HFFc6 (cell line): ENCODE measurements at regions not wholly inside any gene's neighbourhood (a gene's known extent, or its start where the extent isn't known, plus 50 kb on each side); places are given as distances from the start of the nearest gene placed in this dataset.

Source experiments
- DNase-seq: peaks from one replicate; pipeline ENCODE4 v3.0.0-alpha.2; 2018
- H3K27ac Mint-ChIP-seq: 2 replicates; pipeline ENCODE4 v1.8.0; 2020; ENCODE audit warnings: mild to moderate bottlenecking, mixed read lengths
- H3K27me3 Mint-ChIP-seq: 2 replicates; pipeline ENCODE4 v1.8.0; 2021; ENCODE audit warnings: mild to moderate bottlenecking, moderate library complexity, mixed read lengths; ENCODE audit not compliant: insufficient read depth
- H3K36me3 Mint-ChIP-seq: 2 replicates; pipeline ENCODE4 v1.8.0; 2021; ENCODE audit warnings: low read depth, mixed read lengths
- H3K4me1 Mint-ChIP-seq: 2 replicates; pipeline ENCODE4 v1.8.0; 2020; ENCODE audit warnings: low read depth, mixed read lengths
- H3K4me3 Mint-ChIP-seq: 2 replicates; pipeline ENCODE4 v1.8.0; 2020; ENCODE audit warnings: mild to moderate bottlenecking, moderate library complexity, mixed read lengths
- H3K9me3 Mint-ChIP-seq: 2 replicates; pipeline ENCODE4 v1.8.0; 2020; ENCODE audit warnings: mild to moderate bottlenecking, mixed read lengths
- CTCF ChIP-seq: fragments of 200-600 bp; sonication (generic); IDR thresholded peaks from 2 replicates; pipeline ENCODE4 v1.5.0; 2021; ENCODE audit warnings: antibody characterized with exemption, mild to moderate bottlenecking

- no peaks in the 10 kb centered on the region for H3K27me3 Mint-ChIP-seq
- TF ChIP-seq CTCF, result no peak
- no peaks in the 10 kb centered on the region for H3K9me3 Mint-ChIP-seq
- DNase-seq, result no peak
- no peaks in the 10 kb centered on the region for H3K36me3 Mint-ChIP-seq
- no peak overlapping the region for H3K27ac Mint-ChIP-seq
- no peak overlapping the region for H3K4me3 Mint-ChIP-seq
- no peaks in the 10 kb centered on the region for H3K4me1 Mint-ChIP-seq
These were observed 328.9 kb upstream of the MAF start for GRCh38 chr16:79929260-79929965.

GRCh38 chr16:79928142-79928873 is 327.8 kb upstream of the MAF start:
- no peak for TF ChIP-seq CTCF

GRCh38 chr16:79926451-79927205 is 326.1 kb upstream of the MAF start:
- no peaks in the 10 kb centered on the region for H3K36me3 Mint-ChIP-seq
- no peak overlapping the region for H3K27ac Mint-ChIP-seq
- H3K4me1 Mint-ChIP-seq, result no peaks in the 10 kb centered on the region
- no peak for DNase-seq
- TF ChIP-seq CTCF, result no peak
- H3K9me3 Mint-ChIP-seq, result no peaks in the 10 kb centered on the region
- no peaks in the 10 kb centered on the region for H3K27me3 Mint-ChIP-seq
- H3K4me3 Mint-ChIP-seq, result no peak overlapping the region

More at GRCh38 chr16:79928142-79928873, 327.8 kb upstream of the MAF start:
- no peak for DNase-seq
- no peaks in the 10 kb centered on the region for H3K27me3 Mint-ChIP-seq
- no peak overlapping the region for H3K4me3 Mint-ChIP-seq
- H3K4me1 Mint-ChIP-seq, result no peaks in the 10 kb centered on the region
- no peaks in the 10 kb centered on the region for H3K9me3 Mint-ChIP-seq
- no peak overlapping the region for H3K27ac Mint-ChIP-seq
- H3K36me3 Mint-ChIP-seq, result no peaks in the 10 kb centered on the region

- Mint-ChIP-seq H3K36me3 (no peaks in the 10 kb centered on the region), H3K4me1 (no peaks in the 10 kb centered on the region), H3K9me3 (no peaks in the 10 kb centered on the region; the same call in 1 of the 2 replicates), H3K27ac (no peak overlapping the region), H3K27me3 (peaks cover 2% of the 10 kb centered on the region; the same call in 1 of the 2 replicates), H3K4me3 (no peak overlapping the region)
- DNase-seq, result no peak
- TF ChIP-seq CTCF, result no peak
These were observed 322.9 kb upstream of the MAF start for GRCh38 chr16:79923431-79923830.

GRCh38 chr16:79920685-79921084 is 320.1 kb upstream of the MAF start:
- Mint-ChIP-seq H3K4me1 (no peaks in the 10 kb centered on the region), H3K4me3 (no peak overlapping the region), H3K27me3 (peaks cover 2% of the 10 kb centered on the region; the same call in 1 of the 2 replicates), H3K9me3 (no peaks in the 10 kb centered on the region; the same call in 1 of the 2 replicates), H3K36me3 (no peaks in the 10 kb centered on the region), H3K27ac (no peak overlapping the region)
- DNase-seq, result no peak
- TF ChIP-seq CTCF, result no peak
